ENCODE measurements at regions not wholly inside any gene's neighbourhood (a gene's known extent, or its start where the extent isn't known, plus 50 kb on each side); places are given as distances from the start of the nearest gene placed in this dataset.

- TF ChIP-seq CTCF (IDR thresholded peaks at IDR 0.05; ENCODE audit: low read depth, low read length, missing control alignments) = no peak
- no peak overlapping the region for H3K4me3 ChIP-seq (ENCODE audit: low read depth, low read length)
- no peak for DNase-seq (ENCODE audit: low read depth)
Observed at GRCh38 chr12:29086325-29087271, 62.5 kb upstream of the FAR2 start.

- no peak for TF ChIP-seq CTCF (IDR thresholded peaks at IDR 0.05; ENCODE audit: low read depth, low read length, missing control alignments)
- no peak for DNase-seq (ENCODE audit: low read depth)
- no peak overlapping the region for H3K4me3 ChIP-seq (ENCODE audit: low read depth, low read length)
Observed at GRCh38 chr12:29088611-29089219, 60.4 kb upstream of the FAR2 start.

Data from GM12864 (cell line).